Smooth muscle cell (in vitro differentiated cells): ENCODE measurements at regions not wholly inside any gene's neighbourhood (a gene's known extent, or its start where the extent isn't known, plus 50 kb on each side); places are given as distances from the start of the nearest gene placed in this dataset.

Experiments
- DNase-seq: peaks from one replicate; lab custom pipeline; 2025; ENCODE audit not compliant: unreplicated experiment; lab: John Stamatoyannopoulos, UW
- H2AFZ ChIP-seq: fragments of 200-600 bp; sonication (generic); 2 replicates; pipeline ENCODE4 v1.6.0; 2016; ENCODE audit warnings: antibody characterized with exemption, low read depth, mild to moderate bottlenecking
- H3F3A ChIP-seq: fragments of 200-600 bp; sonication (generic); 2 replicates; pipeline ENCODE4 v1.6.0; 2017; ENCODE audit warnings: antibody characterized with exemption, low read depth
- H3K27ac ChIP-seq: fragments of 200-600 bp; sonication (generic); 2 replicates; pipeline ENCODE4 v1.5.1; 2016; ENCODE audit warnings: low read depth, mild to moderate bottlenecking
- H3K27me3 ChIP-seq: fragments of 200-600 bp; sonication (generic); 2 replicates; pipeline ENCODE4 v1.6.1; 2016; ENCODE audit warnings: low read depth, mild to moderate bottlenecking
- H3K36me3 ChIP-seq: fragments of 200-600 bp; sonication (generic); 2 replicates; pipeline ENCODE4 v1.5.1; 2016; ENCODE audit warnings: low read depth
- H3K4me1 ChIP-seq: fragments of 200-600 bp; sonication (generic); 2 replicates; pipeline ENCODE4 v1.5.1; 2016; ENCODE audit warnings: low read depth
- H3K4me2 ChIP-seq: fragments of 200-600 bp; sonication (generic); 2 replicates; pipeline ENCODE4 v1.6.0; 2016; ENCODE audit warnings: mild to moderate bottlenecking
- H3K4me3 ChIP-seq: fragments of 200-600 bp; sonication (generic); 2 replicates; pipeline ENCODE4 v1.5.1; 2016; ENCODE audit warnings: mild to moderate bottlenecking
- H3K79me2 ChIP-seq: fragments of 200-600 bp; sonication (generic); 2 replicates; pipeline ENCODE4 v1.6.0; 2016; ENCODE audit warnings: low read depth, mild to moderate bottlenecking
- H3K9ac ChIP-seq: fragments of 200-600 bp; sonication (generic); 2 replicates; pipeline ENCODE4 v1.6.0; 2016; ENCODE audit warnings: low read depth
- H3K9me3 ChIP-seq: fragments of 200-600 bp; sonication (generic); replicated peaks from 2 replicates; pipeline ENCODE4 v1.5.1; 2016; ENCODE audit warnings: low read depth
- H4K20me1 ChIP-seq: fragments of 200-600 bp; sonication (generic); 2 replicates; pipeline ENCODE4 v1.6.0; 2016; ENCODE audit warnings: low read depth
- CTCF ChIP-seq: fragments of 200-600 bp; sonication (generic); IDR thresholded peaks from 2 replicates; pipeline ENCODE4 v1.5.1; 2017; ENCODE audit warnings: borderline replicate concordance, mild to moderate bottlenecking, antibody characterized with exemption; ENCODE audit not compliant: insufficient read depth, poor library complexity, severe bottlenecking
- WGBS: methylation state at CpG from one replicate; pipeline ENCODE4 v1.1.7; 2016; ENCODE audit warnings: low lambda C conversion rate; 5-methylcytosine and 5-hydroxymethylcytosine counted together

GRCh38 chr5:143913008-143913752 is 101.2 kb downstream of the HMHB1 start:
- H3K27ac ChIP-seq = no peak overlapping the region
- no peak overlapping the region for H3K4me2 ChIP-seq
- no peaks in the 10 kb centered on the region for H3K79me2 ChIP-seq
- no peak for TF ChIP-seq CTCF
- no peaks in the 10 kb centered on the region for H3F3A ChIP-seq
- no peak overlapping the region for H3K9ac ChIP-seq
- H3K27me3 ChIP-seq = no peaks in the 10 kb centered on the region
- DNase-seq = no peak
- no peaks in the 10 kb centered on the region for H4K20me1 ChIP-seq
- no peaks in the 10 kb centered on the region for H3K4me1 ChIP-seq
- no peaks in the 10 kb centered on the region for H3K9me3 ChIP-seq
- H3K4me3 ChIP-seq = no peak overlapping the region
- no peaks in the 10 kb centered on the region for H3K36me3 ChIP-seq
- 70% methylated on average over 1 of the region's 1 CpG for WGBS
- no peak overlapping the region for H2AFZ ChIP-seq

GRCh38 chr5:143914756-143915155 is 102.8 kb downstream of the HMHB1 start:
- Histone ChIP-seq H3F3A (no peaks in the 10 kb centered on the region), H2AFZ (peak overlapping the region; percentile 73), H3K27ac (no peak overlapping the region), H3K36me3 (no peaks in the 10 kb centered on the region), H3K9me3 (no peaks in the 10 kb centered on the region), H3K79me2 (no peaks in the 10 kb centered on the region), H3K4me2 (peak overlapping the region; percentile 59), H3K4me3 (no peak overlapping the region), H4K20me1 (no peaks in the 10 kb centered on the region), H3K4me1 (no peaks in the 10 kb centered on the region), H3K27me3 (no peaks in the 10 kb centered on the region), H3K9ac (no peak overlapping the region)
- no peak for DNase-seq
- 33% methylated on average over 1 of the region's 1 CpG for WGBS
- no peak for TF ChIP-seq CTCF

DNA sequence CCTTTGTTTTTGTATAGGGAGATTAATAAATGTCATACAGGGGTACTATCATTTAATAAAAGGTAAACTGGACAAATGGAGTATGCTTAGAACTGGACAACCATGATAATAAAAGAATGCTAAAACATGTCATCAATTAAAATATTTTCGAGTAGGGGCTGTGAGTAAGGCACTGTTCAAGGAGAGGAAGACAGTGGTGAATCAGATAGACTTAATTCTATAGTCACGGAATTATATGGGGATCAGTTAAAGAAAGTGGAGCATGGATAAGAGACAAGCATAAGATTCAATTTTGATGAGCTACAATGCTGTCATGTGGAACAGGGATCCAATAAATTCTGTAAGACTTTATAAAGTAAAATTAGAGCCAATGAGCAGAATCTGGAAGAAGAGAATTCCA is 104.5 kb downstream of the HMHB1 start:
- H2AFZ ChIP-seq = no peak overlapping the region
- no peak overlapping the region for H3K4me2 ChIP-seq

More for the DNA sequence above, 104.5 kb downstream of the HMHB1 start:
- no peaks in the 10 kb centered on the region for H3K36me3 ChIP-seq
- no peaks in the 10 kb centered on the region for H3K9me3 ChIP-seq
- 77% methylated on average over 2 of the region's 2 CpGs for WGBS
- no peak overlapping the region for H3K27ac ChIP-seq
- no peaks in the 10 kb centered on the region for H3K79me2 ChIP-seq
- no peaks in the 10 kb centered on the region for H3K4me1 ChIP-seq
- H3K27me3 ChIP-seq = no peaks in the 10 kb centered on the region
- no peak for DNase-seq
- no peaks in the 10 kb centered on the region for H3F3A ChIP-seq
- H4K20me1 ChIP-seq = no peaks in the 10 kb centered on the region
- H3K4me3 ChIP-seq = no peak overlapping the region
- no peak for TF ChIP-seq CTCF
- no peak overlapping the region for H3K9ac ChIP-seq
